Activated CD4-positive, alpha-beta T cell treated with anti-CD3 and anti-CD28 coated beads, Interleukin-2, amount 10 ng/mL, durations not matched to agents 24 days and 14 days (primary cell): ENCODE measurements at regions not wholly inside any gene's neighbourhood (a gene's known extent, or its start where the extent isn't known, plus 50 kb on each side); places are given as distances from the start of the nearest gene placed in this dataset.
A peak's percentile ranks its signal among the peaks of the same experiment; 100 is the strongest.

ENCODE experiments used
- DNase-seq: peaks from one replicate; pipeline ENCODE4 v3.0.0; 2022
- H3K27ac Mint-ChIP-seq: one replicate; pipeline ENCODE4 v1.8.0; 2022; ENCODE audit warnings: mild to moderate bottlenecking, mixed read lengths
- H3K27me3 Mint-ChIP-seq: one replicate; pipeline ENCODE4 v1.8.0; 2022; ENCODE audit warnings: mixed read lengths
- H3K36me3 Mint-ChIP-seq: one replicate; pipeline ENCODE4 v1.8.0; 2022; ENCODE audit warnings: low read depth, mild to moderate bottlenecking, mixed read lengths
- H3K4me1 Mint-ChIP-seq: one replicate; pipeline ENCODE4 v1.8.0; 2021; ENCODE audit warnings: mixed read lengths
- H3K4me3 Mint-ChIP-seq: one replicate; pipeline ENCODE4 v1.8.0; 2022; ENCODE audit warnings: mild to moderate bottlenecking, moderate library complexity, mixed read lengths
- H3K9me3 Mint-ChIP-seq: one replicate; pipeline ENCODE4 v1.8.0; 2021; ENCODE audit warnings: mixed read lengths
- intact Hi-C: fragments of 100-400 bp; cut with micrococcal nuclease; formaldehyde crosslinking; loops from one replicate; pipeline ENCODE4 v1.15.1; 2023

DNA sequence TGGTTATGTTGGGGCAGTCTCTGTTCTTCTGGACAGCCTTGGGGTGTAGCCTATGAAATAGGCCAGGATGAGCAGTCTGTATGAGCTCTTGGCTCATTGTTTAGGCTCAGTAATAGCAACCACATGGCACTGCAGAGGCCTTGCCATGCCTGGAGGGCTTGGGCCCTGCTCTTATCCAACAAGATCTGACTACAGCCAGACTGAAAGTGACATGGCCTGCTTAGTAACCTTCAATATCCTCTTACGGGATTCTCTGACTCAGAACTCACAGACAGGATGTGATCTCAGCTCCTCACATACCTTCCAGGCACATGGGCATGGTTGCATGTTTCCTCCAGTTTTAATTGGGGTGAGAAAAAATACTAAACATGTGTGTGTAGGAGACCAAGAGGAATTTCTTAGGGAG is 289.3 kb downstream of the PTEN start:
- H3K36me3 Mint-ChIP-seq: peaks cover 19% of the 10 kb centered on the region
- H3K4me1 Mint-ChIP-seq: peaks cover 20% of the 10 kb centered on the region
- peak overlapping the region; percentile 57 for H3K4me3 Mint-ChIP-seq
- H3K27me3 Mint-ChIP-seq: no peaks in the 10 kb centered on the region
- H3K9me3 Mint-ChIP-seq: peaks cover 31% of the 10 kb centered on the region
- peak overlapping the region; percentile 91 for H3K27ac Mint-ChIP-seq
- peak; percentile 83 for DNase-seq
- intact Hi-C loops: loop anchor here (1.0 to 5.0 kb wide), 5 partner anchors 14 to 119 kb away; no protein-coding TSS in a partner anchor

DNA sequence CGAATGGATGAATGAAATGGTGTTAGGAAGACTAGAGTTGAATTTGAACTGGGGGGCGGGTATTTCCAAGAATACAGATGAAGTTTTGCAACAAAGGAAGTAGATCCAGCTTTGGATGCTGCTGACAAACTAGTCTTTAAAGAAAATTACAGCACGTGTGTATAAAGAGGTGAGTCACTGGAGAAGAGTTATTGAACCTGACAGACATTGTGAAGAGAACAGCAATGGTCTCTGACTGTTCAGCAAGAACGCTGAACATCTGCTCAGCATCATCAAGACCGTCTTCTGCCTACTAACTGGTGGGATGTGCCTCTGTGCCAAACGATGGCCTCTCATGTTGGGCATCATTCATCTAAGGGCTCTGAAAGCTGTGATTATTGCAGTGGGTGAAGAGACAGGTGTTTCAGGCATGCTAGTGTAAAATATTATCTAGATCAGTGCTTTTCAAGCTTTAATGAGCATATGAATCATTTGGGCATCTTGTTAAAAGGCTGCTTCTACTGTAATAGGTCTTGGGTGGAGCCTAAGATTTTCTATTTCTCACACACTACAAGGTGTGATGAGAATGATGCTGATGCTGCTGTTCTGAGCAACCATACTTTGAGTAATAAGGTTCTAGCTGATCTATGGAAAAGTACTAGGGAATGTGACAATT is 291.3 kb downstream of the PTEN start:
- no peak for DNase-seq
- intact Hi-C loops: loop anchor here (5.0 kb wide), 1 partner anchor 38 kb away; no protein-coding TSS in a partner anchor
- Mint-ChIP-seq H3K27me3 (no peaks in the 10 kb centered on the region), H3K4me3 (no peak overlapping the region), H3K36me3 (peaks cover 19% of the 10 kb centered on the region), H3K27ac (no peak overlapping the region), H3K9me3 (peaks cover 31% of the 10 kb centered on the region), H3K4me1 (peaks cover 21% of the 10 kb centered on the region)

DNA sequence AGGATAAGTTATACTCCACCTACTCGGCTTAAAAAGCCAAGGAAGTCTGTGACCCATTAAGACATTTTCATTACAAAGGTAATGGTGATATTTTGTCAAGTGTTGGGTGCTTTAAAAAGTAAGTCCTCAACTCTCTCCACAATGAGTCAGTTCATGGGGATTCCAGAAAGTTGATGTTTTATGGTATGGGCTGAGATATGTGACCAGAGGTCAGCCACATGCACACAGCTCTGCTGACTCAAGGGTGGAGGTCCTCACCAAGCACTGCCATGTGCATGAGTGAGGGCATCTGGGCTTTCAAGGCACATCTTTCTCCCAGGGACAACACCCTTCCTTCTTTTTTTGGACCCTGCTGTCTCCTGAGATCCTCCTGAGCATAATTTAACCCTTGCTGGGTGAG is 292.9 kb downstream of the PTEN start:
- Mint-ChIP-seq H3K36me3 (peaks cover 17% of the 10 kb centered on the region), H3K27me3 (no peaks in the 10 kb centered on the region), H3K4me1 (peaks cover 20% of the 10 kb centered on the region), H3K9me3 (peaks cover 28% of the 10 kb centered on the region), H3K4me3 (no peak overlapping the region), H3K27ac (no peak overlapping the region)
- intact Hi-C loops: no loop called here
- peak; percentile 19 for DNase-seq

DNA sequence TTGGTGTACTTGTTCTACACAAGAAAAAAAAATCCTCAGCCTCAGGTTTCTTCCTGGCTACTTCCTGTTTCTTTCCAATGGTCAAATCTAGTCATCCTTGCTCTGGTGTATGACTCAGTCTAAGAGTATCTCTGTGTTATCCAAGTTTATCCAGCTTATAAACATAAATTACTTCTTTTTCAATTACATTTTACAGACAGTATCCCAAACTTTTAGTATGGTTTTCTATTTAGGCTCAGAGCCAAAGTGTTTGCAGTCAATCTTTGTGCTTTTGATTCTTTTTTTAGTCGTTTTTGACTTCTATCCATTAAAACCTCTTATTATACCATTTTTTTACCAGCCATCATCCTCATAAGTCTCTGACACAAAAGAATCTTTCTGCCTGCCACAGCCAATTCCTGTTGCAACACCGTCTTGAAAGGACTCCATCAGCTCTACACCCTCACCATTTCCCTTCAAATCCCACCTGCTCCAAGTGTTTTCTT is 294.6 kb downstream of the PTEN start:
- Mint-ChIP-seq H3K4me1 (peaks cover 13% of the 10 kb centered on the region), H3K4me3 (no peak overlapping the region), H3K27me3 (no peaks in the 10 kb centered on the region), H3K27ac (no peak overlapping the region), H3K36me3 (peaks cover 4% of the 10 kb centered on the region), H3K9me3 (peaks cover 12% of the 10 kb centered on the region)
- intact Hi-C loops: no loop called here
- DNase-seq: no peak

DNA sequence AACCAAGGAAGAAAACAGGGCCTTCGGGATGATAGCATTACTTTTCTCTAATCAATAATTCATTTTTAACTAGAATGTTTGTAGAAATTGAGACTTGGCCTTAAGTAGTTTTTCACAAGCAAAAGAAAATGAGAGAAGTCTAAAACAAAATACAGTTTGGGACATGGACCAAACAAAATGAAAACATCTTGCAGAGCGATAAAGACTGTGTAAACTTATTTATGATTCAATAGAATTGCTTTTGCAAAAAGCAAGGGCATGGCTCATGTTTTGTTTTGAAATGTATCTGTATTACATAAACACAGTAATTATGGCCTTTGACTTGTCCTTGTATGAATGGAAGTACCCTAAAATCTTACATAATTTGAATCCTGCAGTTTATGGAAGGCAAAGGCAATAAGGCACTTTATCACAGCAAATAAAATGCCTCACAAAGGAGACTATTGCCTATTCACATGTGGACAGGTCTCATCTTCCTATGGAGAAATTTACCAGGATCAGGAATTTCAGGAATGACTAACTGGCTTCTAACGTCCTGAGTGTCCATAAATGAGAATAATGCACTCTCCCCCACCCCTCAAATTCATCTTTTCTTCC is 295.2 kb downstream of the PTEN start:
- no peak for DNase-seq
- Mint-ChIP-seq H3K4me3 (no peak overlapping the region), H3K9me3 (peaks cover 7% of the 10 kb centered on the region), H3K27ac (no peak overlapping the region), H3K27me3 (no peaks in the 10 kb centered on the region), H3K36me3 (no peaks in the 10 kb centered on the region), H3K4me1 (peaks cover 12% of the 10 kb centered on the region)
- intact Hi-C loops: no loop called here

DNA sequence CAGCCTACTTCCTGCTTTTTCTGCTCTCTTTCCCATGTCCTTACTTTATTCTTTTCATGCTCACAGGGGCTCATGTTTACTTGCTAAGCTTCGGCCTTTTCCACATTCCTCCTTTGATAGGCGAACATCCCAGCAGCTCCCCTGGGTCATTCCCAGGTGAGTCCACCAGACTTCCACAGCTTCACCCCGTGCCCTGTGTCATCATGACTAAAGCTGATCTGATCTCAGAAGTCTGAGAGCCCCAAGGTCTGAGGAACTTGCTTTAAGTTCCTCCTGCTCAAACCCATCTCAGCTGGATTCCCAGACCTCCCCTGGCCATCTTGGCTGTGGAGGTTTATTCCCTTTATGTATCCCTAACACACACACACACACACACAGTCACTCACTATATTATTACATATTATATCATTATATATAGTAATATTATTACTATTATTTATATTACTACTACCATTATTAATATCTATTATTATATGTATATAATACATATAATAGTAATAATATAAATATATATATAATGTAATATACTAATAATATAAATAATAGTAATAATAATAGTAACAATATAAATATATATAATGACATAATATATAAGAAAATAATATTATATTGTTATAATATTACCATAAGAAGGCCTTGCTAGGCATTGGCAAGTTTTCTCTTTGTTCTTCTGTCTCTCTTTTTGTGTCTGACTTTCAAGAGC is 295.9 kb downstream of the PTEN start:
- Mint-ChIP-seq H3K9me3 (peaks cover 4% of the 10 kb centered on the region), H3K4me1 (peaks cover 11% of the 10 kb centered on the region), H3K27ac (no peak overlapping the region), H3K4me3 (no peak overlapping the region), H3K36me3 (no peaks in the 10 kb centered on the region), H3K27me3 (no peaks in the 10 kb centered on the region)
- DNase-seq: no peak
- intact Hi-C loops: no loop called here

DNA sequence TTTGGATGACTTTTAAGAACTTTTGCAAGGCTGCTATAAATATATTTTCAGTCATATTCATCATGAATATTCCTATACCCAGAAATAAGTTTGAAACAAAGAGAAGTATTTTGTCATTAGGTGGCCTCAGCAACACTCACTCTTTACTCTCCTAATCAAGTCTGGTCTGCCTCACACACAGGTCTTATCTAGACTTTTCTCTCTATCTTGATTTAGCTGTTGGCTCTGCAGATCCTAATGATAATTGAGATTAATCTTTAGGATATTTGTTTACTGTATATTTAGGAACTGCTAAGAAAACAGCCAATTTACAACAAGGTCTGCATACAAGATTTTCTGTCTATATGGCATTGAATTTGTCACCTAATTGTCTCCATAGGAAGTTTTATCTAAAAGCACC is 297.6 kb downstream of the PTEN start:
- Mint-ChIP-seq H3K27me3 (no peaks in the 10 kb centered on the region), H3K4me3 (no peak overlapping the region), H3K9me3 (no peaks in the 10 kb centered on the region), H3K36me3 (no peaks in the 10 kb centered on the region), H3K27ac (no peak overlapping the region), H3K4me1 (peaks cover 11% of the 10 kb centered on the region)
- intact Hi-C loops: no loop called here
- DNase-seq: no peak

DNA sequence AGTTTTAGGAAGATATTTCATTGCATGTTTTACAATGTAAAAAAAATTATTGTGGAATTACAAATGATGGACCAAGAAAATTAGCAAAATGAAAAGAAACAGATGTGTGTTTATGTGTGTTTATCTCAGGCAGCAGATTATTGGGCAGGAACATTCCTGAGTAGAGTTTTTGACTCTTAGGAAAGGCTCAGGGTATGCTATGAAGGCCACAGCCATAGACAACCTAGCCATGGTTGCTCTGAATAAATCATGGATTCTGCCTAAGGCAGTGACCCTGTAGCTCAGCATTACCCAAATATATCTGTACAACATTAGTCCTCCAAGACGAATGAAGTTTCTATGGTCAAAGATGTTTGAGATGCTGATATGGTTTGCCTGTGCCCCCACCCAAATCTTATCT is 298.3 kb downstream of the PTEN start:
- Mint-ChIP-seq H3K9me3 (no peaks in the 10 kb centered on the region), H3K4me3 (no peak overlapping the region), H3K4me1 (peaks cover 11% of the 10 kb centered on the region), H3K27ac (no peak overlapping the region), H3K36me3 (no peaks in the 10 kb centered on the region), H3K27me3 (no peaks in the 10 kb centered on the region)
- DNase-seq: no peak
- intact Hi-C loops: no loop called here

DNA sequence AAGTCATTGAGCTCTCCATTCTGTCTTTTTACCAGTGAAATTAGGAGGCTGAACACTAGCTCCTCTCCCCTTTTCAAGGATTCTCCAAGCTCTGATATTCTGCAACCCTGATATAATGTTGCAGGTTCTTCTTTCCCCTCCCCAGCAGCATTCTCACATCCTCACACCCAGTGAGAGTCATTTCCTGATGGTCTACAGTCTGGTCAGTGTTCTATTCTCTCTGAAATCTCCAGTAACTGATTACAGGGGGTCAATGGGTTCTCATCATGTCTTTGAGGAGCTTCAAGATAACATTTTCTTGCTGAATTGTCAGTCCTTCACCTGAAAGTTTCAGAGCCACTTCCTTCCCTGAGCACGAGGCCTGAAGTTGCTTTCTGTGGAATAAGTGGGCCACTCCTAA is 299.4 kb downstream of the PTEN start:
- Mint-ChIP-seq H3K4me1 (peaks cover 13% of the 10 kb centered on the region), H3K27me3 (no peaks in the 10 kb centered on the region), H3K36me3 (no peaks in the 10 kb centered on the region), H3K27ac (no peak overlapping the region), H3K9me3 (peaks cover 5% of the 10 kb centered on the region), H3K4me3 (no peak overlapping the region)
- no peak for DNase-seq
- intact Hi-C loops: no loop called here

DNA sequence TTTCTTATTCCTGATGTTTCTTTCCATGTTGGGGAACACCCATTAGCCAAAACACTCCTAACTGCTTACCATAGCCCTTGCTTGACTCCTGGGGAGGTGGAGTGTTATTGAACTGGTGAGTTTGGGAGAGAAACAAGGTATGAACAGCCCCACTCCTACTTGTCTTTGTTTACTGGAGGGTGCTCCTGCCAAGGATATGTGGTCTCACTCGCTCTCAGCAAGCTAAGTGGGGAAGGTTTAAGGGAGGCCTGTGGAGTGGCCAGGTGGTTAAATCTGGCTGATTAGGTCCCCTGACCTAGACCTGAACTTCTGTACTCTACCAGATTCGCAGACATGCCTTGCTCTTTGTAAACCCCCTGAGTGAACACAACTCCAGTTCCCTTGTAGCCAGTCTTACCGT is 300.1 kb downstream of the PTEN start:
- Mint-ChIP-seq H3K4me1 (peaks cover 14% of the 10 kb centered on the region), H3K27me3 (no peaks in the 10 kb centered on the region), H3K27ac (no peak overlapping the region)

DNA sequence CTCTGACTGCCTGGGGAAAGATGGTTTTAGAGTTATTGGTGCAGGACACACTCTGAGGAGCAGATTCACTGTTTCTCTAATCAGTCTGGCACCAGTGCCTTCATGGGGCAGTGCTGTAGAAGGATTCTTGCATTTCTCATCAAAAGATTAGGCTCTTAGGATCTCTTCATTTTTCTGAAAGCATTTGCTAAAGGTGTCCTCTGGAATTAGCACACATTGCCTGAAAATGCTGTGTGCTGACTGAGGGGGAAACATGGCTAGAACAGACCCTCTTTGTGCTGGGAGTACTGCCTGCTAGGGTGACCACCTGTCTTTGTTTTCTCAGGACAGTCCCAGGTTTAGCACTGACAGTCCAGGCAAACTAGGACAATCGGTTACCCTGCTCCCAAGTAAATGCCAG is 301.0 kb downstream of the PTEN start:
- peaks cover 17% of the 10 kb centered on the region for H3K4me1 Mint-ChIP-seq
- no peak overlapping the region for H3K4me3 Mint-ChIP-seq
- H3K27ac Mint-ChIP-seq: no peak overlapping the region
- no peaks in the 10 kb centered on the region for H3K27me3 Mint-ChIP-seq
- peaks cover 12% of the 10 kb centered on the region for H3K9me3 Mint-ChIP-seq
- DNase-seq: no peak
- H3K36me3 Mint-ChIP-seq: peaks cover 6% of the 10 kb centered on the region
- intact Hi-C loops: no loop called here

More for the DNA sequence above, 300.1 kb downstream of the PTEN start:
- DNase-seq: no peak
- H3K9me3 Mint-ChIP-seq: peaks cover 5% of the 10 kb centered on the region
- intact Hi-C loops: no loop called here
- H3K4me3 Mint-ChIP-seq: no peak overlapping the region
- H3K36me3 Mint-ChIP-seq: peaks cover 1% of the 10 kb centered on the region

DNA sequence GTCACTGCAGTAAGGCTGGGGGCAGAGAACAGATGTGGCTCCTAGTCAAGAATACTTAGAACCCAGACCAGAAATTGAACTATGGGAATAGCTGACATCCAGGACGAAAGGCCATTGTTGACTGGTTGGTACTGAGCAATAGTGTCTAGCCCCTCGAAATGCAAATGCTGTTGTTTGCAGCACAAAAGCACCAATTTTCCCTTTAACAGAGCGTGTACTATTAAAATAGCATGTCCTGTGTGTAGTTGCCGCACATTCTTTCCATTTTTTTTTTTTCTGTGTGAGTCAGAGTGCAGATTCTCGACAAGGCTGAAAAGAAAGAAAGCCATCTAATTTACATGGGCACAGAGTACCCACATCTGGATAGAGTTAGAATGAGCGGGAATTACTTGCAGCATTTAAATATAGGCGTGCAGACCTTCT is 302.4 kb downstream of the PTEN start:
- Mint-ChIP-seq H3K9me3 (peaks cover 17% of the 10 kb centered on the region), H3K4me1 (peaks cover 31% of the 10 kb centered on the region), H3K27ac (no peak overlapping the region), H3K27me3 (no peaks in the 10 kb centered on the region), H3K36me3 (peaks cover 6% of the 10 kb centered on the region), H3K4me3 (no peak overlapping the region)
- DNase-seq: no peak
- intact Hi-C loops: no loop called here

DNA sequence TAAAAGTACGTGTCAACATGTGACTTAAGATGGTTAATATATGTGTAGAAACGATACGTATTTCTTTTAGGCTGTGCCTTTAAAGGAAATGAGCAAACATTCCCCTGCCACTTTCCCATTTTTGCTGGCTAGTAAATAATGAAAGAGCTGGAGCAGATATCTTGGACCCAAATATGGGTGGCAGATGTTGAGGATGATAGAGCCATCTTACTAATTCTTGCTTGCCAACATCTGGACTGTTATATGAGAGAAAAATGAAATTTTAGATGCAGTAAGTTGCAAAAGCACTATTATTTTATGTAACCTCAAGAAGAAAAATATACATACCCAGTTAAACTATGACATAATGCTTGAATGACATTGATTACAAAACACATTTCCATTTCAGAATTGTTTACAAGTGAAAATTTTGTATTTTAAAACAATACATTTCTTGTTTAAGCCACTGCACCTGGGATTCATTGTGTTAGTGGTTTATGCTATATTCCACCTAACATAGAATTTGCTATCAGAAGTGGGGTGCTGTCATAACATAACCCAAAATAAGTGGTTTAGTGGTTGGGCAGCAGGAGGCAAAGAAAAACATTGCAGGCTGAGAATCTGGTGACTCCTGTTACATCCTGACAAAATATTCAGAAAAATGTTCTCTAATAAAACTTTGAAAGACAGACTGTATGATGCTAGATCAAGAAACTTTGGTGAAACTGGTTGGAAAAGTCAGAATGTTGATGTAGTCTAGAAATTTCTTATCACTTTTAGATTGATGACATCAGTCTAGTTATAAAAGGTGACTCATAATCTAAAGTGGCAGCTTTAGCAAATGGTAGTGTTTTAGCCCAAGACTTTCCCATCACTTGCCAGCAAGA is 305.0 kb downstream of the PTEN start:
- Mint-ChIP-seq H3K4me1 (peaks cover 32% of the 10 kb centered on the region), H3K27me3 (no peaks in the 10 kb centered on the region), H3K36me3 (peaks cover 6% of the 10 kb centered on the region), H3K27ac (no peak overlapping the region), H3K9me3 (peaks cover 17% of the 10 kb centered on the region), H3K4me3 (no peak overlapping the region)
- no peak for DNase-seq
- intact Hi-C loops: no loop called here

DNA sequence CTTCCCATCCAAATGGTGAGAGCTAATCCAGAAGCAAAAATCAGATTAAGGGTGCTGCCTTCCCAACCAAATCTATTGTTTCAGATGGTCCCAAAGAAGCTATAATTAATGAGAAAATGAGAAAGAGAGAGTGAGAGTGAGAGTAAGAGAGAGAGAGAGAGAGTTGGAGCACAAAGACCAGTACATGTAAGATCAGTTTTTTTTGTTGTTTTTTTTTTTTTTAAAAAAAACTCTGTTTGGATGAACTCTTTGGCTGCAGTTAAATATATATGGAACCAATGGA is 305.6 kb downstream of the PTEN start:
- intact Hi-C loops: no loop called here
- H3K27ac Mint-ChIP-seq: no peak overlapping the region

More for the DNA sequence above, 305.6 kb downstream of the PTEN start:
- no peak for DNase-seq
- Mint-ChIP-seq H3K4me1 (peaks cover 32% of the 10 kb centered on the region), H3K9me3 (peaks cover 17% of the 10 kb centered on the region), H3K4me3 (no peak overlapping the region), H3K27me3 (no peaks in the 10 kb centered on the region), H3K36me3 (peaks cover 6% of the 10 kb centered on the region)
